HG03460 (cell line): ENCODE measurements at regions not wholly inside any gene's neighbourhood (a gene's known extent, or its start where the extent isn't known, plus 50 kb on each side); places are given as distances from the start of the nearest gene placed in this dataset.

Experiments
- ATAC-seq: cut with Tn5 transposase; IDR thresholded peaks from one replicate; pipeline ENCODE4 v1.9.1; 2021; ENCODE audit not compliant: unreplicated experiment

GRCh38 chr2:226223704-226224103, 575.9 kb downstream of the IRS1 start:
- no peak for ATAC-seq

- no peak for ATAC-seq
These were observed 579.1 kb downstream of the IRS1 start for GRCh38 chr2:226220511-226220910.

- no peak for ATAC-seq
These were observed 582.4 kb downstream of the IRS1 start for GRCh38 chr2:226217191-226217590.

- no peak for ATAC-seq
These were observed 583.0 kb downstream of the IRS1 start for GRCh38 chr2:226216575-226216974.

- ATAC-seq: peak; percentile 87
These were observed 583.6 kb downstream of the IRS1 start for GRCh38 chr2:226215902-226216503.

GRCh38 chr2:226213717-226214116, 585.9 kb downstream of the IRS1 start:
- ATAC-seq: no peak

- no peak for ATAC-seq
These were observed 588.2 kb downstream of the IRS1 start for GRCh38 chr2:226211439-226211838.

GRCh38 chr2:226208726-226209125, 590.9 kb downstream of the IRS1 start:
- no peak for ATAC-seq

GRCh38 chr2:226207671-226208070, 591.9 kb downstream of the IRS1 start:
- no peak for ATAC-seq

- ATAC-seq: no peak
These were observed 600.1 kb downstream of the IRS1 start for GRCh38 chr2:226199555-226199954.

GRCh38 chr2:226198956-226199355, 600.7 kb downstream of the IRS1 start:
- no peak for ATAC-seq

GRCh38 chr2:226190479-226191252, 609.0 kb downstream of the IRS1 start:
- no peak for ATAC-seq

- ATAC-seq: no peak
These were observed 610.6 kb downstream of the IRS1 start for GRCh38 chr2:226189061-226189460.

- no peak for ATAC-seq
These were observed 612.0 kb downstream of the IRS1 start for GRCh38 chr2:226187616-226188015.

- ATAC-seq: no peak
These were observed 612.5 kb downstream of the IRS1 start for GRCh38 chr2:226187156-226187555.

GRCh38 chr2:226185616-226186211, 613.9 kb downstream of the IRS1 start:
- no peak for ATAC-seq

- no peak for ATAC-seq
These were observed 614.5 kb downstream of the IRS1 start for GRCh38 chr2:226184940-226185615.

GRCh38 chr2:226184540-226184939, 615.1 kb downstream of the IRS1 start:
- no peak for ATAC-seq

- ATAC-seq: no peak
These were observed 616.1 kb downstream of the IRS1 start for GRCh38 chr2:226183550-226183949.

GRCh38 chr2:226183033-226183432, 616.6 kb downstream of the IRS1 start:
- ATAC-seq: no peak

- no peak for ATAC-seq
These were observed 617.7 kb downstream of the IRS1 start for GRCh38 chr2:226181909-226182308.
